H7 (cell line): ENCODE measurements at regions not wholly inside any gene's neighbourhood (a gene's known extent, or its start where the extent isn't known, plus 50 kb on each side); places are given as distances from the start of the nearest gene placed in this dataset.
A peak's percentile ranks its signal among the peaks of the same experiment; 100 is the strongest.

Experiments used
- DNase-seq: peaks from one replicate; pipeline ENCODE4 v3.0.0; 2012
- H3K27me3 ChIP-seq: 2 replicates; pipeline ENCODE4 v1.6.0; 2011; ENCODE audit warnings: mild to moderate bottlenecking, low read length; ENCODE audit not compliant: control insufficient read depth, insufficient read depth
- H3K36me3 ChIP-seq: replicated peaks from 2 replicates; pipeline ENCODE4 v1.5.1; 2011; ENCODE audit warnings: low read length; ENCODE audit not compliant: control insufficient read depth, insufficient read depth
- H3K4me3 ChIP-seq: 2 replicates; pipeline ENCODE4 v1.5.1; 2011; ENCODE audit warnings: low read depth, mild to moderate bottlenecking, control low read depth, low read length, moderate library complexity; ENCODE audit not compliant: insufficient read depth

GRCh38 chr11:134615041-134615615, 203.1 kb upstream of the B3GAT1 start:
- no peak overlapping the region for H3K4me3 ChIP-seq
- no peaks in the 10 kb centered on the region for H3K36me3 ChIP-seq
- no peak for DNase-seq
- H3K27me3 ChIP-seq: 0 out of 2 replicates have a peak, but pooled peaks cover 1% of the 10 kb centered on the region

GRCh38 chr11:134614141-134614540, 202.1 kb upstream of the B3GAT1 start:
- no peaks in the 10 kb centered on the region for H3K36me3 ChIP-seq
- H3K27me3 ChIP-seq: 0 out of 2 replicates have a peak, but pooled peaks cover 1% of the 10 kb centered on the region
- no peak for DNase-seq
- H3K4me3 ChIP-seq: no peak overlapping the region

GRCh38 chr11:134613646-134614045, 201.6 kb upstream of the B3GAT1 start:
- Histone ChIP-seq H3K4me3 (no peak overlapping the region), H3K36me3 (no peaks in the 10 kb centered on the region), H3K27me3 (0 out of 2 replicates have a peak, but pooled peaks cover 1% of the 10 kb centered on the region)
- DNase-seq: no peak

GRCh38 chr11:134612140-134613030, 200.3 kb upstream of the B3GAT1 start:
- DNase-seq: peak; percentile 60
- Histone ChIP-seq H3K4me3 (no peak overlapping the region), H3K36me3 (no peaks in the 10 kb centered on the region), H3K27me3 (0 out of 2 replicates have a peak, but pooled peaks cover 1% of the 10 kb centered on the region)

- no peaks in the 10 kb centered on the region for H3K36me3 ChIP-seq
- no peak overlapping the region for H3K4me3 ChIP-seq
- DNase-seq: no peak
- H3K27me3 ChIP-seq: 0 out of 2 replicates have a peak, but pooled peaks cover 1% of the 10 kb centered on the region
These were observed 199.5 kb upstream of the B3GAT1 start for GRCh38 chr11:134611537-134611936.

- DNase-seq: no peak
- Histone ChIP-seq H3K4me3 (no peak overlapping the region), H3K36me3 (no peaks in the 10 kb centered on the region), H3K27me3 (0 out of 2 replicates have a peak, but pooled peaks cover 1% of the 10 kb centered on the region)
These were observed 198.3 kb upstream of the B3GAT1 start for GRCh38 chr11:134610116-134610910.

- Histone ChIP-seq H3K36me3 (no peaks in the 10 kb centered on the region), H3K27me3 (0 out of 2 replicates have a peak, but pooled peaks cover 1% of the 10 kb centered on the region), H3K4me3 (no peak overlapping the region)
- no peak for DNase-seq
These were observed 197.5 kb upstream of the B3GAT1 start for GRCh38 chr11:134609361-134610115.

- no peak overlapping the region for H3K4me3 ChIP-seq
- DNase-seq: no peak
These were observed 196.1 kb upstream of the B3GAT1 start for GRCh38 chr11:134607963-134608750.

GRCh38 chr11:134606251-134606650, 194.2 kb upstream of the B3GAT1 start:
- DNase-seq: no peak
- no peaks in the 10 kb centered on the region for H3K36me3 ChIP-seq
- H3K27me3 ChIP-seq: no peaks in the 10 kb centered on the region
- H3K4me3 ChIP-seq: no peak overlapping the region

More at GRCh38 chr11:134607963-134608750, 196.1 kb upstream of the B3GAT1 start:
- H3K27me3 ChIP-seq: no peaks in the 10 kb centered on the region
- H3K36me3 ChIP-seq: no peaks in the 10 kb centered on the region

- Histone ChIP-seq H3K4me3 (no peak overlapping the region), H3K36me3 (no peaks in the 10 kb centered on the region), H3K27me3 (no peaks in the 10 kb centered on the region)
- DNase-seq: no peak
These were observed 192.8 kb upstream of the B3GAT1 start for GRCh38 chr11:134604886-134605285.

GRCh38 chr11:134599299-134599771, 187.3 kb upstream of the B3GAT1 start:
- no peaks in the 10 kb centered on the region for H3K36me3 ChIP-seq
- no peak for DNase-seq
- H3K27me3 ChIP-seq: no peaks in the 10 kb centered on the region; the same call in 1 of the 2 replicates
- H3K4me3 ChIP-seq: no peak overlapping the region

GRCh38 chr11:134598368-134598767, 186.3 kb upstream of the B3GAT1 start:
- DNase-seq: no peak
- no peak overlapping the region for H3K4me3 ChIP-seq
- no peaks in the 10 kb centered on the region for H3K36me3 ChIP-seq
- no peaks in the 10 kb centered on the region; the same call in 1 of the 2 replicates for H3K27me3 ChIP-seq

GRCh38 chr11:134597452-134597851, 185.4 kb upstream of the B3GAT1 start:
- no peaks in the 10 kb centered on the region; the same call in 1 of the 2 replicates for H3K27me3 ChIP-seq
- no peak for DNase-seq
- H3K36me3 ChIP-seq: no peaks in the 10 kb centered on the region
- no peak overlapping the region for H3K4me3 ChIP-seq
